Esophagus muscularis mucosa (tissue), 4 donors: ENCODE measurements at regions not wholly inside any gene's neighbourhood (a gene's known extent, or its start where the extent isn't known, plus 50 kb on each side); places are given as distances from the start of the nearest gene placed in this dataset.

ENCODE experiments used
- EP300 ChIP-seq: sonication (generic); formaldehyde crosslinking; IDR thresholded peaks from one replicate; pipeline ENCODE4 v1.6.1; 2017; ENCODE audit warnings: antibody characterized with exemption
- POLR2A ChIP-seq: fragments of 450-650 bp; IDR thresholded peaks from one replicate; pipeline ENCODE4 v1.6.1; 2017; ENCODE audit warnings: antibody characterized with exemption, moderate library complexity, mild to moderate bottlenecking, low read depth
- POLR2AphosphoS5 ChIP-seq, 2 donors: sonication (generic); formaldehyde crosslinking; IDR thresholded peaks; one replicate each; pipeline ENCODE4 v1.6.1; 2017; ENCODE audit warnings: antibody characterized with exemption in 2 of 2
- TF ChIP-seq, protein P1 (sequence below), 3 experiments: fragments of 200-600 bp in 2 of 3; fragments of 450-650 bp in 1 of 3; sonication (generic) in 2 of 3; IDR thresholded peaks; one replicate each; pipeline ENCODE4 v1.5.1; 2017 to 2019; ENCODE audit warnings: antibody characterized with exemption in 3 of 3, mild to moderate bottlenecking in 2 of 3, moderate library complexity in 1 of 3

DNA sequence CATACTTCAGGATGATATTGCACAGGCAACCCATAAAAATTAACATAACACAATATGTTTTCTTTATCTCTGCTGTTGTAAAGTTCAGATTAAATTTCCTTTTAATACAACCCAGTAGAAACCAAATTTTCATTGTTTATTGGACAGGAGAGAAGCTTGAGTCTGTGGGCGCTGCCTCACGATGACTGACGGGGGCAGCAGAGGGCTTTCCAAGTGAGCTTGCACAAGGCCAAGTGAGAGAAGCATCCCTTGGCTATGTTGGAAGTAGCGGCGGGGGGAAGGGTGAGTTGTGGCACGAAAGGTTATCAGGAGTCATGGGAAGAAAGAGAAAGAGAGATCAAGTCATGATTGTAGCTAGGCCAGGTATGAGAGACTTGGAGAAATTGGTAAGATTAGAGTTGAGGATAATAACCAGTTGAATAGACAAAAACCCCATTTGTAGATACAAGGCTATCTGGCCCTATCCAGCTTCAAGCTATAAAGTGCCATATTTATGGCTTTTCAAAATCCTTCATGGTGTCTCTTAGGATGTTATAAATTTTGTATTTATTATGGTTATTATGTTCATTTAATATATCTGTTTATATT, 413.7 kb upstream of the FAM98A start:
- no peak for TF ChIP-seq POLR2AphosphoS5 (IDR thresholded peaks at IDR 0.05)
- no peak for TF ChIP-seq POLR2A
- TF ChIP-seq, protein P1, sequence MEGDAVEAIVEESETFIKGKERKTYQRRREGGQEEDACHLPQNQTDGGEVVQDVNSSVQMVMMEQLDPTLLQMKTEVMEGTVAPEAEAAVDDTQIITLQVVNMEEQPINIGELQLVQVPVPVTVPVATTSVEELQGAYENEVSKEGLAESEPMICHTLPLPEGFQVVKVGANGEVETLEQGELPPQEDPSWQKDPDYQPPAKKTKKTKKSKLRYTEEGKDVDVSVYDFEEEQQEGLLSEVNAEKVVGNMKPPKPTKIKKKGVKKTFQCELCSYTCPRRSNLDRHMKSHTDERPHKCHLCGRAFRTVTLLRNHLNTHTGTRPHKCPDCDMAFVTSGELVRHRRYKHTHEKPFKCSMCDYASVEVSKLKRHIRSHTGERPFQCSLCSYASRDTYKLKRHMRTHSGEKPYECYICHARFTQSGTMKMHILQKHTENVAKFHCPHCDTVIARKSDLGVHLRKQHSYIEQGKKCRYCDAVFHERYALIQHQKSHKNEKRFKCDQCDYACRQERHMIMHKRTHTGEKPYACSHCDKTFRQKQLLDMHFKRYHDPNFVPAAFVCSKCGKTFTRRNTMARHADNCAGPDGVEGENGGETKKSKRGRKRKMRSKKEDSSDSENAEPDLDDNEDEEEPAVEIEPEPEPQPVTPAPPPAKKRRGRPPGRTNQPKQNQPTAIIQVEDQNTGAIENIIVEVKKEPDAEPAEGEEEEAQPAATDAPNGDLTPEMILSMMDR (IDR thresholded peaks at IDR 0.05): peak; percentile 56 to 74 (median 67)
- no peak for TF ChIP-seq EP300
